ENCODE measurements at regions not wholly inside any gene's neighbourhood (a gene's known extent, or its start where the extent isn't known, plus 50 kb on each side); places are given as distances from the start of the nearest gene placed in this dataset.

GRCh38 chr13:109654341-109655205 is 131.8 kb downstream of the IRS2 start:
- no peak overlapping the region for H3K4me3 ChIP-seq (ENCODE audit: low read depth, low read length)
- DNase-seq (ENCODE audit: low read depth), result no peak
- no peak for TF ChIP-seq CTCF (conservative IDR thresholded peaks at IDR 0.05; ENCODE audit: low read depth, low read length)

GRCh38 chr13:109652531-109652930 is 133.9 kb downstream of the IRS2 start:
- no peak overlapping the region for H3K4me3 ChIP-seq (ENCODE audit: low read depth, low read length)
- TF ChIP-seq CTCF (conservative IDR thresholded peaks at IDR 0.05; ENCODE audit: low read depth, low read length), result no peak
- DNase-seq (ENCODE audit: low read depth), result no peak

DNA sequence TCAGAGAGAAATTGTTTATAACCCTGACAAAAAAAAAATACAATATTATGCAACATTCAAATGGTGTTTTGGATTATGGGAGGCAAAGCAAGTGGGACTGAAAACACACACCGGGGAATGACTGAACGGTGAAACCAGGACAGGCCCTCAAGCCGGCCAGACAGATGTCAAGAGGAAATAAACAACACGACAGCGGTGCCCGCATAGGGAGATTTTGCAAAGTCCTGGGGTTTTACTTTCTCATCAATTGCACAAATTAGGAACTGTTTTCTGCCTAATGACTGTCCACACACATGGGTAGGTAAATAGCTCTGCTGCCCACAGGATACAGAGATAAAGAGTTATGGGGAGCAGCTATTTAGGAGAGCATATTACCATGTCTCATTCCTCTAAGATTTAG is 134.5 kb downstream of the IRS2 start:
- H3K4me3 ChIP-seq (ENCODE audit: low read depth, low read length), result no peak overlapping the region
- DNase-seq (ENCODE audit: low read depth), result no peak
- TF ChIP-seq CTCF (conservative IDR thresholded peaks at IDR 0.05; ENCODE audit: low read depth, low read length), result no peak

DNA sequence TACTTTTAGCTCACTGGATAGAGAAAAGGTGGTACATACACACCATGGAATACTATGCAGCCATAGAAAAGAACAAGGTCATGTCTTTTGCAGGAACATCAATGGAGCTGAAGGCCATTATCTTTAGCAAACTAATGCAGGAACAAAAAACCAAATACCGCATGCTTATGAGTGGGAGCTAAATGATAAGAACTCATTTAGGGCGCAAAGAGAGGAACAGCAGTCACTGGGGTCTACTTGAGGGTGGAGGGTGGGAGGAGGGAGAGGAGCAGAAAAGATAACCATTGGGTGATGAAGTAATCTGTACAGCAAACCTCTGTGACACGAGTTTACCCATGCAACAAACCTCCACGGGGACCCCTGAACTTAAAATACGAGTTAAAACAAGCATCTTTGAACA is 135.1 kb downstream of the IRS2 start:
- DNase-seq (ENCODE audit: low read depth), result no peak
- H3K4me3 ChIP-seq (ENCODE audit: low read depth, low read length), result no peak overlapping the region
- TF ChIP-seq CTCF (conservative IDR thresholded peaks at IDR 0.05; ENCODE audit: low read depth, low read length), result no peak

DNA sequence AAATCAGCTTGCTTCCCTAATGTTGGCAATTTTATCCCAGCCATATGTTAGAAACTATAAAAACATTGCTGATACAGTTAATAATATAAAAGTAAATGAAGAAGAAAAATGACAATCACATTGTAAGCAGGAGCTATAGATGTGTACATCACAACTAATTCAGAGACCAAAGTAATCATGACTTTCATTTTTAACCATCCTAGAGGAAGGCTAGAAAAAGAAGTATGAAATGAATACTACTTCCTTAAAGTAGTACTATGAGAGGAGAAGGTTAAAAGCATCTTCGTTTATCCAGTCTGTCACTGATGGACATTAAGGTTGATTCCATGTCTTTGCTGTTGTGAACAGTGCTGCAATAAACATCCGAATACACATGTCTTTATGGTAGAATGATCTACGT is 135.5 kb downstream of the IRS2 start:
- DNase-seq (ENCODE audit: low read depth), result no peak
- TF ChIP-seq CTCF (conservative IDR thresholded peaks at IDR 0.05; ENCODE audit: low read depth, low read length), result no peak
- H3K4me3 ChIP-seq (ENCODE audit: low read depth, low read length), result no peak overlapping the region

DNA sequence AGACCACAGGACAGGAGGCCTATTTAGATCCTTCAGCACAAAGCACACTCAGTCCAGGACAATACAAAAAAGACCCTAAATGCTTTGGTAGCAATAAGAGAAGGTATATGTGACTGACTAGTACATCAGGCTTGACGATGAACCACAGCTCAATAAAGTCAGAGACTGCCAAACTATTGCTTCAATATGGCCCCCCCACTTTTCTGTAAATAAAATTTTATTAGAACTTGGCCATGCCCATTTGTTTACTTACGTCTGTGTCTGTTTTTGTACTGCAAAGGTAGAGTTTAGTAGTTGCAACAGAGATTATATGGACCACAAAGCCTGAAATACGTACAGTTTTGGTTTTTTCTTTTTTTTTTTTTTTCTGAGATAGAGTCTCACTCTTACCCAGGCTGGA is 136.7 kb downstream of the IRS2 start:
- no peak for TF ChIP-seq CTCF (conservative IDR thresholded peaks at IDR 0.05; ENCODE audit: low read depth, low read length)

GRCh38 chr13:109647699-109648098 is 138.7 kb downstream of the IRS2 start:
- TF ChIP-seq CTCF (conservative IDR thresholded peaks at IDR 0.05; ENCODE audit: low read depth, low read length), result no peak
- DNase-seq (ENCODE audit: low read depth), result no peak
- no peak overlapping the region for H3K4me3 ChIP-seq (ENCODE audit: low read depth, low read length)

More for the DNA sequence above, 136.7 kb downstream of the IRS2 start:
- no peak for DNase-seq (ENCODE audit: low read depth)
- H3K4me3 ChIP-seq (ENCODE audit: low read depth, low read length), result no peak overlapping the region
